HG03064 (cell line): ENCODE measurements at regions not wholly inside any gene's neighbourhood (a gene's known extent, or its start where the extent isn't known, plus 50 kb on each side); places are given as distances from the start of the nearest gene placed in this dataset.
A peak's percentile ranks its signal among the peaks of the same experiment; 100 is the strongest.

Experiments used
- ATAC-seq: cut with Tn5 transposase; IDR thresholded peaks from one replicate; pipeline ENCODE4 v1.9.1; 2021; ENCODE audit warnings: low read depth; ENCODE audit not compliant: unreplicated experiment

GRCh38 chr2:216808805-216809425 is 50.9 kb downstream of the TNP1 start:
- ATAC-seq = no peak

GRCh38 chr2:216807857-216808272 is 52.0 kb downstream of the TNP1 start:
- no peak for ATAC-seq

GRCh38 chr2:216804357-216805350 is 55.2 kb downstream of the TNP1 start:
- ATAC-seq = no peak

GRCh38 chr2:216803791-216804190 is 56.1 kb downstream of the TNP1 start:
- ATAC-seq = no peak

GRCh38 chr2:216802516-216803215 is 57.2 kb downstream of the TNP1 start:
- ATAC-seq = no peak

- no peak for ATAC-seq
These were observed 59.0 kb downstream of the TNP1 start for GRCh38 chr2:216800836-216801235.

GRCh38 chr2:216799873-216800431 is 59.9 kb downstream of the TNP1 start:
- no peak for ATAC-seq

GRCh38 chr2:216796115-216796840 is 63.6 kb downstream of the TNP1 start:
- ATAC-seq = no peak

- no peak for ATAC-seq
These were observed 66.5 kb downstream of the TNP1 start for GRCh38 chr2:216793386-216793785.

GRCh38 chr2:216792222-216793021 is 67.4 kb downstream of the TNP1 start:
- ATAC-seq = no peak

GRCh38 chr2:216791303-216791702 is 68.6 kb downstream of the TNP1 start:
- ATAC-seq = no peak

- no peak for ATAC-seq
These were observed 70.8 kb downstream of the TNP1 start for GRCh38 chr2:216789081-216789480.

- ATAC-seq = no peak
These were observed 71.9 kb downstream of the TNP1 start for GRCh38 chr2:216787851-216788540.

- no peak for ATAC-seq
These were observed 73.2 kb downstream of the TNP1 start for GRCh38 chr2:216786676-216787075.

GRCh38 chr2:216784456-216784855 is 75.4 kb downstream of the TNP1 start:
- no peak for ATAC-seq

GRCh38 chr2:216781709-216782108 is 78.2 kb downstream of the TNP1 start:
- no peak for ATAC-seq

- ATAC-seq = no peak
These were observed 79.0 kb downstream of the TNP1 start for GRCh38 chr2:216780843-216781242.

GRCh38 chr2:216777637-216778273 is 82.1 kb downstream of the TNP1 start:
- peak; percentile 91 for ATAC-seq
